ENCODE measurements at regions not wholly inside any gene's neighbourhood (a gene's known extent, or its start where the extent isn't known, plus 50 kb on each side); places are given as distances from the start of the nearest gene placed in this dataset.

DNA sequence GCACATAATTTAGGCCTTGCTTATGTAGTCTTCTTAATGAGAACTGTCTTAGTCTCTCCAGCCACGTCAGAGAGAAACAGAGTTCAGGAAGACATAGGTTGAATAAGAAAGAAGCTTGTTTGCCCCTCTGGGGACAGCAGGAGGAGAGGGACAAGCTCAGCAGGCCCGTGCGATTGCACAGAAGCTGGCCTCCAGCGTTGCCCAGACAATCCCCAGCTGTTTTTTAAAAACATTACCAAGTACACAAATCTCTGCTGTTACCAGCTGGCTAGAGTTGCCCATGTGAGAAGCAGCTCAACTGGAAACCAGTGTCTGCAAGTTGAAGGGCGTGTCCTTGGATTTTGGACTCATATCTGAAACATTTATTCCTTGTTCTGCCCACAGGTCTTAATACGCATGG is 232.6 kb downstream of the EFCAB11 start:
- TF ChIP-seq, protein P1, sequence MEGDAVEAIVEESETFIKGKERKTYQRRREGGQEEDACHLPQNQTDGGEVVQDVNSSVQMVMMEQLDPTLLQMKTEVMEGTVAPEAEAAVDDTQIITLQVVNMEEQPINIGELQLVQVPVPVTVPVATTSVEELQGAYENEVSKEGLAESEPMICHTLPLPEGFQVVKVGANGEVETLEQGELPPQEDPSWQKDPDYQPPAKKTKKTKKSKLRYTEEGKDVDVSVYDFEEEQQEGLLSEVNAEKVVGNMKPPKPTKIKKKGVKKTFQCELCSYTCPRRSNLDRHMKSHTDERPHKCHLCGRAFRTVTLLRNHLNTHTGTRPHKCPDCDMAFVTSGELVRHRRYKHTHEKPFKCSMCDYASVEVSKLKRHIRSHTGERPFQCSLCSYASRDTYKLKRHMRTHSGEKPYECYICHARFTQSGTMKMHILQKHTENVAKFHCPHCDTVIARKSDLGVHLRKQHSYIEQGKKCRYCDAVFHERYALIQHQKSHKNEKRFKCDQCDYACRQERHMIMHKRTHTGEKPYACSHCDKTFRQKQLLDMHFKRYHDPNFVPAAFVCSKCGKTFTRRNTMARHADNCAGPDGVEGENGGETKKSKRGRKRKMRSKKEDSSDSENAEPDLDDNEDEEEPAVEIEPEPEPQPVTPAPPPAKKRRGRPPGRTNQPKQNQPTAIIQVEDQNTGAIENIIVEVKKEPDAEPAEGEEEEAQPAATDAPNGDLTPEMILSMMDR (conservative IDR thresholded peaks at IDR 0.05; ENCODE audit: low read depth, low read length): no peak
- Histone ChIP-seq H3K27me3 (ENCODE audit: insufficient read depth, low read depth) (no peaks in the 10 kb centered on the region), H3K27ac (no peak overlapping the region), H3K4me2 (no peak overlapping the region), H4K20me1 (ENCODE audit: insufficient read depth) (no peaks in the 10 kb centered on the region), H3K36me3 (ENCODE audit: insufficient read depth) (no peaks in the 10 kb centered on the region), H2AFZ (ENCODE audit: low read depth) (no peak overlapping the region), H3K9ac (no peak overlapping the region), H3K4me1 (ENCODE audit: low read depth, poor library complexity, severe bottlenecking) (no peaks in the 10 kb centered on the region), H3K4me3 (IDR thresholded peaks at IDR 0.05; ENCODE audit: insufficient read depth, low read depth, low read length) (no peak overlapping the region), H3K79me2 (ENCODE audit: insufficient read depth, low read depth) (no peaks in the 10 kb centered on the region)

GRCh38 chr14:89720741-89721729 is 233.5 kb downstream of the EFCAB11 start:
- no peaks in the 10 kb centered on the region for H4K20me1 ChIP-seq (ENCODE audit: insufficient read depth)
- no peaks in the 10 kb centered on the region for H3K79me2 ChIP-seq (ENCODE audit: insufficient read depth, low read depth)
- H3K27ac ChIP-seq: no peak overlapping the region
- H3K36me3 ChIP-seq (ENCODE audit: insufficient read depth): no peaks in the 10 kb centered on the region
- H3K9ac ChIP-seq: no peak overlapping the region
- no peaks in the 10 kb centered on the region for H3K27me3 ChIP-seq (ENCODE audit: insufficient read depth, low read depth)
- no peak overlapping the region for H3K4me2 ChIP-seq
- TF ChIP-seq, protein P1 (conservative IDR thresholded peaks at IDR 0.05; ENCODE audit: low read depth, low read length): no peak
- H2AFZ ChIP-seq (ENCODE audit: low read depth): no peak overlapping the region
- no peak overlapping the region for H3K4me3 ChIP-seq (IDR thresholded peaks at IDR 0.05; ENCODE audit: insufficient read depth, low read depth, low read length)
- no peaks in the 10 kb centered on the region for H3K4me1 ChIP-seq (ENCODE audit: low read depth, poor library complexity, severe bottlenecking)

DNA sequence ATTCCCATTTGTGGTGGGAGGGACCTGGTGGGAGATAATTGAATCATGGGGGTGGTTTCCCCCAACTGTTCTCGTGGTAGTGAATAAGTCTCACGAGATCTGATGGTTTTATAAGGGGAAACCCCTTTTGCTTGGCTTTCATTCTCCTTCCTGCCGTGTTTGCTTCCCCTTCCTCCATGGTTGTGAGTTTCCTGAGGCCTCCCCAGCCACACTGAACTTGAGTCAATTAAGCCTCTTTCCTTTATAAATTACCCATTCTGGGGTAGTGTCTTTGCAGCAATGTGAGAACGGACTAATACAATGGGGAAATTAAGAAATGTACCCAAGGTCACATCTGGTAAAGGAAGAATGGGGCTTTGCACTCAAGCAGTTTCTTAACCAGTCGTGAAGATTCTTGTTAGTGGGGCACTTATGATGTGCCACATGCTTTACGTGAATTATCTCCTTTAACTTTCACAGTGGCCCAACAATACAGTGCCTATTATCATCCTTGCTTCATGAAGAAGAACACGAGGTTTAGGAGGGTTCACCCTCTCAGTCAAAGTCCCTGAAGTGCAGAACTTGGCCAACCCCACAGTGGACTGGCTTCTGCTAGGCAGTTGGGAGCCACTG is 234.3 kb downstream of the EFCAB11 start:
- H3K4me3 ChIP-seq (IDR thresholded peaks at IDR 0.05; ENCODE audit: insufficient read depth, low read depth, low read length): no peak overlapping the region
- TF ChIP-seq, protein P1 (conservative IDR thresholded peaks at IDR 0.05; ENCODE audit: low read depth, low read length): no peak
- no peak overlapping the region for H3K4me2 ChIP-seq

GRCh38 chr14:89719366-89720075 is 235.0 kb downstream of the EFCAB11 start:
- Histone ChIP-seq H3K4me3 (IDR thresholded peaks at IDR 0.05; ENCODE audit: insufficient read depth, low read depth, low read length) (no peak overlapping the region), H3K79me2 (ENCODE audit: insufficient read depth, low read depth) (no peaks in the 10 kb centered on the region), H2AFZ (ENCODE audit: low read depth) (no peak overlapping the region), H3K4me2 (no peak overlapping the region), H3K4me1 (ENCODE audit: low read depth, poor library complexity, severe bottlenecking) (no peaks in the 10 kb centered on the region), H3K27ac (no peak overlapping the region), H3K9ac (no peak overlapping the region), H3K36me3 (ENCODE audit: insufficient read depth) (no peaks in the 10 kb centered on the region), H3K27me3 (ENCODE audit: insufficient read depth, low read depth) (no peaks in the 10 kb centered on the region), H4K20me1 (ENCODE audit: insufficient read depth) (no peaks in the 10 kb centered on the region)
- TF ChIP-seq, protein P1 (conservative IDR thresholded peaks at IDR 0.05; ENCODE audit: low read depth, low read length): no peak

More for the DNA sequence above, 234.3 kb downstream of the EFCAB11 start:
- Histone ChIP-seq H2AFZ (ENCODE audit: low read depth) (no peak overlapping the region), H4K20me1 (ENCODE audit: insufficient read depth) (no peaks in the 10 kb centered on the region), H3K9ac (no peak overlapping the region), H3K27me3 (ENCODE audit: insufficient read depth, low read depth) (no peaks in the 10 kb centered on the region), H3K4me1 (ENCODE audit: low read depth, poor library complexity, severe bottlenecking) (no peaks in the 10 kb centered on the region), H3K27ac (no peak overlapping the region), H3K36me3 (ENCODE audit: insufficient read depth) (no peaks in the 10 kb centered on the region), H3K79me2 (ENCODE audit: insufficient read depth, low read depth) (no peaks in the 10 kb centered on the region)
